ENCODE measurements at regions not wholly inside any gene's neighbourhood (a gene's known extent, or its start where the extent isn't known, plus 50 kb on each side); places are given as distances from the start of the nearest gene placed in this dataset.

DNA sequence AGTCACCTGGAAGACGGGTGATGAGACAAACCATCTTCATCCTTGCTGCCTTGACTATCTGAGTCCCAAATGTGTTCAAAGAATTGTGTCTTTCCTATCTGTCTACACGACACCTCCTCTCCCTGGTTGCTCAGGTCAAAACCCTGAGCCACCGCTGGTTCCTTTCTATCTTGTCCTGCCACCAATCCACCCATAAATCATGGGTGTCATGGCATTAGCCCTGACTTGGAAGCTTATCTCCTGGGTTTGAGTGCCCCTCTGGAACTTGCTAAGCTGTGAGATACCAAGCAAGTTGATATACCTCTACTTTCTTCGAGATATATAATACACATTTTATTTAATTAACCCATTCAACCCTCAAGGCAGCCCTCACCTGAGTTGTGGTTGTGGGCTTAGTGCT lies 57.9 kb downstream of the ASCL4 start:
- H4K20me1 ChIP-seq (ENCODE audit: insufficient read depth): no peaks in the 10 kb centered on the region
- H3K36me3 ChIP-seq (replicated peaks in 1 of 2; ENCODE audit: control insufficient read depth in 1 of 2, insufficient read depth in 2 of 2, low read length in 1 of 2): no peaks in the 10 kb centered on the region
- H3K4me3 ChIP-seq (ENCODE audit: low read depth in 2 of 2, low read length in 1 of 2): no peak overlapping the region
- no peak overlapping the region for H3K9ac ChIP-seq
- CTCF ChIA-PET: no interaction called here
- no peaks in the 10 kb centered on the region for H3F3A ChIP-seq (replicated peaks; ENCODE audit: insufficient read depth)
- H3K9me2 ChIP-seq: no peaks in the 10 kb centered on the region
- H3K79me2 ChIP-seq (ENCODE audit: insufficient read depth): no peaks in the 10 kb centered on the region
- TF ChIP-seq TAF1 (IDR thresholded peaks at IDR 0.05; ENCODE audit: borderline replicate concordance, low read depth, low read length) (no peak), SMC3 (IDR thresholded peaks at IDR 0.05; ENCODE audit: low read depth, low read length) (no peak)
- H3K4me1 ChIP-seq (ENCODE audit: control insufficient read depth in 1 of 2, insufficient read depth in 2 of 2, low read depth in 1 of 2, low read length in 1 of 2): no peaks in the 10 kb centered on the region
- no peak for DNase-seq
- 16% methylated on average over 4 of the region's 4 CpGs for WGBS (ENCODE audit: low lambda C conversion rate)
- no peaks in the 10 kb centered on the region for H3K27me3 ChIP-seq (ENCODE audit: insufficient read depth)
- H3K27ac ChIP-seq (ENCODE audit: low read depth in 2 of 2, low read length in 1 of 2): no peak overlapping the region
- H3K4me2 ChIP-seq: no peak overlapping the region
- no peaks in the 10 kb centered on the region for H3K9me3 ChIP-seq
- H2AFZ ChIP-seq (ENCODE audit: low read depth): no peak overlapping the region
- POLR2A ChIA-PET: no interaction called here

- Histone ChIP-seq H3K27me3 (ENCODE audit: insufficient read depth) (peaks cover 14% of the 10 kb centered on the region), H3K36me3 (replicated peaks in 1 of 2; ENCODE audit: control insufficient read depth in 1 of 2, insufficient read depth in 2 of 2, low read length in 1 of 2) (no peaks in the 10 kb centered on the region), H3K9ac (no peak overlapping the region), H3K9me2 (no peaks in the 10 kb centered on the region), H3K9me3 (no peaks in the 10 kb centered on the region), H3K4me1 (ENCODE audit: control insufficient read depth in 1 of 2, insufficient read depth in 2 of 2, low read depth in 1 of 2, low read length in 1 of 2) (peaks cover 0 to 7% of the 10 kb centered on the region in 2 experiments; a peak in 1 of 4 replicates), H3K79me2 (ENCODE audit: insufficient read depth) (no peaks in the 10 kb centered on the region), H2AFZ (ENCODE audit: low read depth) (no peak overlapping the region), H3F3A (replicated peaks; ENCODE audit: insufficient read depth) (no peaks in the 10 kb centered on the region), H4K20me1 (ENCODE audit: insufficient read depth) (no peaks in the 10 kb centered on the region), H3K27ac (ENCODE audit: low read depth in 2 of 2, low read length in 1 of 2) (no peak overlapping the region), H3K4me3 (ENCODE audit: low read depth in 2 of 2, low read length in 1 of 2) (no peak overlapping the region), H3K4me2 (no peak overlapping the region)
- ChIA-PET CTCF (interaction anchor here (0.6 kb wide), 1 partner anchor 145 kb away, joined by 3 read pairs; no protein-coding TSS in a partner anchor), POLR2A (no interaction called here)
- DNase-seq: no peak
- TF ChIP-seq MXI1 (IDR thresholded peaks at IDR 0.05; ENCODE audit: low read depth, low read length) (no peak), CTCF (IDR thresholded peaks at IDR 0.05) (no peak), MEF2A (IDR thresholded peaks at IDR 0.05; ENCODE audit: borderline replicate concordance, low read depth) (no peak), ELF1 (IDR thresholded peaks at IDR 0.05) (no peak), MAX (IDR thresholded peaks at IDR 0.05; ENCODE audit: low read depth) (no peak), RFX5 (IDR thresholded peaks at IDR 0.05; ENCODE audit: low read length) (no peak), SMC3 (IDR thresholded peaks at IDR 0.05; ENCODE audit: low read depth, low read length) (no peak), TAF1 (IDR thresholded peaks at IDR 0.05; ENCODE audit: borderline replicate concordance, low read depth, low read length) (no peak), FOXM1 (IDR thresholded peaks at IDR 0.05; ENCODE audit: low read depth) (no peak), RCOR1 (IDR thresholded peaks at IDR 0.05; ENCODE audit: low read length) (no peak), FOSL2 (IDR thresholded peaks at IDR 0.05; ENCODE audit: borderline replicate concordance, low read depth) (no peak), RAD21 (IDR thresholded peaks at IDR 0.05; ENCODE audit: low read length) (no peak), RXRA (IDR thresholded peaks at IDR 0.05; ENCODE audit: borderline replicate concordance, low read depth) (no peak), FOXJ3 (CRISPR knock-in tag; IDR thresholded peaks at IDR 0.05) (no peak), POLR2AphosphoS5 (IDR thresholded peaks at IDR 0.05; ENCODE audit: low read depth, low read length) (no peak), TCF12 (IDR thresholded peaks at IDR 0.05) (no peak), TEAD4 (IDR thresholded peaks at IDR 0.05; ENCODE audit: borderline replicate concordance, insufficient read depth) (no peak)
- TF ChIP-seq, protein P1, sequence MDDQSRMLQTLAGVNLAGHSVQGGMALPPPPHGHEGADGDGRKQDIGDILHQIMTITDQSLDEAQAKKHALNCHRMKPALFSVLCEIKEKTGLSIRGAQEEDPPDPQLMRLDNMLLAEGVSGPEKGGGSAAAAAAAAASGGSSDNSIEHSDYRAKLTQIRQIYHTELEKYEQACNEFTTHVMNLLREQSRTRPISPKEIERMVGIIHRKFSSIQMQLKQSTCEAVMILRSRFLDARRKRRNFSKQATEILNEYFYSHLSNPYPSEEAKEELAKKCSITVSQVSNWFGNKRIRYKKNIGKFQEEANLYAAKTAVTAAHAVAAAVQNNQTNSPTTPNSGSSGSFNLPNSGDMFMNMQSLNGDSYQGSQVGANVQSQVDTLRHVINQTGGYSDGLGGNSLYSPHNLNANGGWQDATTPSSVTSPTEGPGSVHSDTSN (IDR thresholded peaks at IDR 0.05): no peak
- TF ChIP-seq, protein P2, sequence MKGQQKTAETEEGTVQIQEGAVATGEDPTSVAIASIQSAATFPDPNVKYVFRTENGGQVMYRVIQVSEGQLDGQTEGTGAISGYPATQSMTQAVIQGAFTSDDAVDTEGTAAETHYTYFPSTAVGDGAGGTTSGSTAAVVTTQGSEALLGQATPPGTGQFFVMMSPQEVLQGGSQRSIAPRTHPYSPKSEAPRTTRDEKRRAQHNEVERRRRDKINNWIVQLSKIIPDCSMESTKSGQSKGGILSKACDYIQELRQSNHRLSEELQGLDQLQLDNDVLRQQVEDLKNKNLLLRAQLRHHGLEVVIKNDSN (IDR thresholded peaks at IDR 0.05; ENCODE audit: borderline replicate concordance, low read depth): no peak
- TF ChIP-seq, protein P3, sequence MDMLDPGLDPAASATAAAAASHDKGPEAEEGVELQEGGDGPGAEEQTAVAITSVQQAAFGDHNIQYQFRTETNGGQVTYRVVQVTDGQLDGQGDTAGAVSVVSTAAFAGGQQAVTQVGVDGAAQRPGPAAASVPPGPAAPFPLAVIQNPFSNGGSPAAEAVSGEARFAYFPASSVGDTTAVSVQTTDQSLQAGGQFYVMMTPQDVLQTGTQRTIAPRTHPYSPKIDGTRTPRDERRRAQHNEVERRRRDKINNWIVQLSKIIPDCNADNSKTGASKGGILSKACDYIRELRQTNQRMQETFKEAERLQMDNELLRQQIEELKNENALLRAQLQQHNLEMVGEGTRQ (IDR thresholded peaks at IDR 0.05; ENCODE audit: borderline replicate concordance, low read depth, low read length): no peak
- 53% methylated on average over 1 of the region's 1 CpG for WGBS (ENCODE audit: low lambda C conversion rate)
These were observed 65.7 kb downstream of the ASCL4 start for GRCh38 chr12:107840186-107840585.

Measured in SK-N-SH (cell line).